ENCODE measurements at regions not wholly inside any gene's neighbourhood (a gene's known extent, or its start where the extent isn't known, plus 50 kb on each side); places are given as distances from the start of the nearest gene placed in this dataset.
A peak's percentile ranks its signal among the peaks of the same experiment; 100 is the strongest.
"Not testable (repeated sequence)": the region's sequence is repeated elsewhere in the genome, so short reads cannot be mapped to it uniquely, and the experiment has no call there.

DNA sequence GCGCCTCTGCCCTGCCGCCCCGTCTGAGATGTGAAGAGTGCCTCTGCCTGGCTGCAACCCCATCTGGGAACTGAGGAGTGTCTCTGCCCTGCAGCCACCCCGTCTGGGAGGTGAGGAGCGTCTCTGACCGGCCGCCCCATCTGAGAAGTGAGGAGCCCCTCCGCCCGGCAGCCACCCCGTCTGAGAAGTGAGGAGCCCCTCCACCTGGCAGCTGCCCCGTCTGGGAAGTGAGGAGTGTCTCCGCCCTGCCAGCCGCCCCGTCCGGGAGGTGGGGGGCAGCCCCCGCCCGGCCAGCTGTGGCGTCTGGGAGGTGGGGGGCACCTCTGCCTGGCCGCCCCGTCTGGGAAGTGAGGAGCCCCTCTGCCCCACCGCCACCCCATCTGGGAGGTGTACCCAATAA, 110.4 kb downstream of the PRKAB2 start:
- DNase-seq = not testable (repeated sequence)

DNA sequence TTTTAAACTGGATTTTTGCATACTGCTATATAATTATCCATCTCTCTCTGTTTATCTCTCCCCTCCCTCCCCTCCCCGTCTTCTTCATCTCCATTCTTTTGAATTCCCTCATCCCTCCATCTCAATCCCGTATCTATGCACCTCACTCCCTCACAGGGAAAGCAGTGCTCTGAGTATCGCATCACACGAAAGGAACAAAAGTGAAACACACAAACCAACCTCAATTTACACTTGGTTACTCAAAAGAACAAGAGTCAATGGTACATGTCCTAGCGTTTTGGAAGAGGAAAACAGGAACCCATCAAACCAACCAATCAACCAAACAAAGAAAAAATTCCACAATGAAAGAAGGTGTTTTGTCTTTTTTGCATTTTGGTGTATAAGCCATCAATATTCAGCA, 115.1 kb downstream of the NBPF12 start:
- DNase-seq = no peak

DNA sequence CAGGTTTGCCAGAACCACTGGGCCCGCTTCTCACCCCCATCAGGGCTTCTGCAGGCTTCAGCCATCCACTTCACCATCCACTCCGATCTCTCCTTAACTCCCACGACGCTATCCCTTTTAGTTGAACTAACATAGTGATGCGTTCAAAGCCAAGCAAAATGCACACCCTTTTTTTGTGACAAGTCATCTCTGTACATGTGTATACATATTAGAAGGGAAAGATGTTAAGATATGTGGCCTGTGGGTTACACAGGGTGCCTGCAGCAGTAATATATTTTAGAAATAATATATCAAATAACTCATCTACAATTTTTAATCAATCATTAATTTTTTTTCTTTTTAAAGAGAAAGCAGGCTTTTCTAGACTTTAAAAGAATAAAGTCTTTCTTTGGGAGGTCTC, 114.6 kb downstream of the NBPF12 start:
- no peak for DNase-seq

DNA sequence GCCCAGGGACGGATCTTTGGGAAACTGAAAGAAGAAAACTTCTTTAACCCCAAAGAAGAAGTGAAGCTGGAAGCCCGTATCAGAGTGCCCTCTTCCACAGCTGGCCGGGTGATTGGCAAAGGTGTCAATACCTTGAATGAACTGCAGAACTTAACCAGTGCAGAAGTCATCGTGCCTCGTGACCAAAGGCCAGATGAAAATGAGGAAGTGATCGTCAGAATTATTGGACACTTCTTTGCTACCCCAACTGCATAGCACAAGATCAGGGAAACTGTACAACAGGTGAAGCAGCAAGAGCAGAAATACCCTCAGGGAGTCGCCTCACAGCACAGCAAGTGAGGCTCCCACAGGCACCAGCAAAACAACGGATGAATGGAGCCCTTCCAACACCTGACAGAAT, 114.0 kb downstream of the NBPF12 start:
- peak; percentile 38 for DNase-seq

DNA sequence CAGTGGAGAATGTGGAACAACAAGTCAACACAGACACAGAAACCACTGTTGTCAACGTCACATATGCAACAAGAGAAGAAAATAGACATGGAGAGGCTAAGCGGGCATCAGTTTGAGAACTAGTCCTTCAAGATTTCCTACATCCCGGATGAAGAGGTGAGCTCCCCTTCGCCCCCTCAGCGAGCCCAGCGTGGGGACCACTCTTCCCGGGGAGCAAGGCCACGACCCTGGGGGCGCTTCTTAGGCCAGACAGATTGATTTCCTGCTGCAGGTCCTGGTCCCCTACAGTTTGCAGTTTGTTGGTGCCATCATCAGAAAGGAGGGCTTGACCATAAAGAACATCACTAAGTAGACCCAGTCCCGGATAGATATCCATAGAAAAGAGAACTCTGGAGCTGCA, 113.0 kb downstream of the NBPF12 start:
- no peak for DNase-seq

DNA sequence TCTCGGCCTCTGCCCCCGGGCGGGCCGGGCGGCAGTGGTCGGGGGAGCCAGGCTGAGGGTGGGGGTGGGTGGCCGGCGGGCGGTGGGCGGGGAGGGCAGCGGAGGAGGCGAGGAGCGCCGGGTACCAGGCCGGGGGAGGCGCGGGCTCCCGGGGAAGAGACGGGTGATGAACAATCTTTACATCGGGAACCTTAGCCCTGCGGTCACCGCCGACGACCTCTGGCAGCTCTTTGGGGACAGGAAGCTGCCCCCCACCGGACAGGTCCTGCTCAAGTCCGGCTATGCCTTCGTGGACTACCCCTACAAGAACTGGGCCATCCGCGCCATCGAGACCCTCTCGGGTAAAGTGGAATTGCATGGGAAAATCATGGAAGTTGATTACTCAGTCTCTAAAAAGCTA, 112.5 kb downstream of the NBPF12 start:
- DNase-seq = no peak

DNA sequence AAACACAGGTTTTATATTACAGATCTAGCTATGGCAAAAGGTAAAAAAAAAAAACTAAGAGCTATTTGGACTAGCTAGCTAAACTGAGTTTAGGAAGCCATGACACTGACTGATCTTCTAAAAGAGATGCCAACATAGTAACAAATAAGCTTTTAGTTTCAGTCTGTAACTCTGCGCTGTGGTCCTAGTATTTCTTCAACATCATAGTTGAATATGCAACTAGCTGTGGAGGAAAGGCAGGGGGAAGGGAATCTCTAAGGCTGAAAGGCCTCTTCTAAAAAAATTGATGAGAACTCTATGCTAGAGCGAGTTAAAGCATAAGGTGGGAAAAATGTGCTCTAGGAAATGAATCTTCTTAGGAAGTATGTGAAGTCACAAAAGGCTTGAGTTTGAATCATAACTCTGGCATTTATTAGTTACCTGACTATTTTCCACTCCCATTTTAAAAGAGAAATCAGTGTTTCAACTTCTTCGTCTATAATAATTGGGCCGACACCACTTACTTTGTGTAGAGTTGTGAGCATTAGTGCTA, 108.8 kb downstream of the NBPF12 start:
- DNase-seq = not testable (repeated sequence)

DNA sequence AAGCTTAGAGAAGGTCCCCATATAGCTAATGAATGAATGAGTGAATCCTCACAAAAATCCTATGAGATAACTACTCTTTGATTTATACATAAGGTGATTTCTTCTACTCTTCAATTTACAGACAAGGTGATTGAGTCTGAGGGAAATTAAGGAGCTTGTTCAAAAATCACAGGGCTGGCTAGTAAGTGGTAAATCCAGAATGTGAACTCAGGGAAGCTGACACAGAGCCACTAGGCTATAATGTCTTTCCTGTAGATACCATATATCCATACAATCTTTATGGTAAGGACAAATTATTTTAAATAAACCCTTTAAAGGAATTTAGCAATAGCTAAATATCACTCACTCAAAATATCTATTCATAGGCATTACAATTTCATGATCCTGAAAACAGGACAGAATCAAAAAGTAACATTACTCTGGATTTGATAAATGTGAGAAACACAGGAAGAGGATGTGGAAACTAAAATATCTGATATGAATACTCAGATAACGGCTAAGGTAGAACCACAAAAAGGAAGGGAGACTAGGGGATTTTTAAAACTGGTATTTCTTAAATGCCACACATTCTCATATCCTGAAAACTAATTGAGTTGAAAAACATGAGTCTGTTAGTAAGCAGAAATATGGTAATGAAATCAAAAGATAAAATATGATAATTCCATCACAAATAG, 108.2 kb downstream of the NBPF12 start:
- no peak for DNase-seq

All from NCI-H146 (cell line).